GM18858 (cell line): ENCODE measurements at regions not wholly inside any gene's neighbourhood (a gene's known extent, or its start where the extent isn't known, plus 50 kb on each side); places are given as distances from the start of the nearest gene placed in this dataset.

Source experiments
- ATAC-seq: cut with Tn5 transposase; IDR thresholded peaks from one replicate; pipeline ENCODE4 v1.9.1; 2021; ENCODE audit not compliant: unreplicated experiment

- peak; percentile 59 for ATAC-seq
Measured at GRCh38 chr1:42035205-42035829, 116.6 kb upstream of the HIVEP3 start.

GRCh38 chr1:42034426-42034825 is 115.7 kb upstream of the HIVEP3 start:
- ATAC-seq, result no peak

- ATAC-seq, result no peak
Measured at GRCh38 chr1:42033629-42034028, 114.9 kb upstream of the HIVEP3 start.

- no peak for ATAC-seq
Measured at GRCh38 chr1:42017730-42018129, 99.0 kb upstream of the HIVEP3 start.

GRCh38 chr1:42017259-42017658 is 98.5 kb upstream of the HIVEP3 start:
- ATAC-seq, result no peak

GRCh38 chr1:42014823-42015222 is 96.1 kb upstream of the HIVEP3 start:
- no peak for ATAC-seq

GRCh38 chr1:42013881-42014470 is 95.3 kb upstream of the HIVEP3 start:
- ATAC-seq, result no peak

GRCh38 chr1:42012852-42013251 is 94.1 kb upstream of the HIVEP3 start:
- ATAC-seq, result no peak

- ATAC-seq, result no peak
Measured at GRCh38 chr1:42010381-42010780, 91.7 kb upstream of the HIVEP3 start.

GRCh38 chr1:42008264-42008663 is 89.5 kb upstream of the HIVEP3 start:
- ATAC-seq, result no peak

GRCh38 chr1:42006836-42007235 is 88.1 kb upstream of the HIVEP3 start:
- ATAC-seq, result no peak

- ATAC-seq, result no peak
Measured at GRCh38 chr1:42006093-42006492, 87.4 kb upstream of the HIVEP3 start.

- no peak for ATAC-seq
Measured at GRCh38 chr1:42005530-42005929, 86.8 kb upstream of the HIVEP3 start.

GRCh38 chr1:42004860-42005259 is 86.1 kb upstream of the HIVEP3 start:
- ATAC-seq, result no peak

- no peak for ATAC-seq
Measured at GRCh38 chr1:42004322-42004721, 85.6 kb upstream of the HIVEP3 start.

GRCh38 chr1:42003433-42003832 is 84.7 kb upstream of the HIVEP3 start:
- no peak for ATAC-seq

- ATAC-seq, result no peak
Measured at GRCh38 chr1:42002220-42002619, 83.5 kb upstream of the HIVEP3 start.

- ATAC-seq, result no peak
Measured at GRCh38 chr1:42000766-42001165, 82.0 kb upstream of the HIVEP3 start.

GRCh38 chr1:41999884-42000283 is 81.2 kb upstream of the HIVEP3 start:
- ATAC-seq, result no peak

- ATAC-seq, result no peak
Measured at GRCh38 chr1:41998250-41998649, 79.5 kb upstream of the HIVEP3 start.

- no peak for ATAC-seq
Measured at GRCh38 chr1:41997153-41997552, 78.4 kb upstream of the HIVEP3 start.

- ATAC-seq, result no peak
Measured at GRCh38 chr1:41995441-41996130, 76.9 kb upstream of the HIVEP3 start.
